Thyroid gland (tissue), 4 donors: ENCODE measurements at regions not wholly inside any gene's neighbourhood (a gene's known extent, or its start where the extent isn't known, plus 50 kb on each side); places are given as distances from the start of the nearest gene placed in this dataset.

Experiments used
- DNase-seq, 2 donors: peaks; one replicate each; pipeline ENCODE4 v3.0.0-alpha.2; 2019
- H3K27ac ChIP-seq, 3 donors: fragments of 200-600 bp; sonication (generic); 1 replicate in 2 of 3; 2 replicates in 1 of 3; pipeline ENCODE4 v1.5.1; 2016 to 2019; ENCODE audit warnings: mild to moderate bottlenecking in 1 of 3, moderate library complexity in 1 of 3
- H3K27me3 ChIP-seq: fragments of 200-600 bp; sonication (generic); one replicate; pipeline ENCODE4 v1.5.1; 2019
- H3K36me3 ChIP-seq, 2 donors: fragments of 200-600 bp; sonication (generic); one replicate each; pipeline ENCODE4 v1.5.1; 2016 to 2019
- H3K4me1 ChIP-seq, 2 donors: fragments of 200-600 bp; sonication (generic); one replicate each; pipeline ENCODE4 v1.5.1; 2017 to 2019
- H3K4me3 ChIP-seq, 3 donors: fragments of 200-600 bp; sonication (generic); replicated peaks in 1 of 3; 1 replicate in 2 of 3; 2 replicates in 1 of 3; pipeline ENCODE4 v1.5.1; 2016; ENCODE audit warnings: mild to moderate bottlenecking in 1 of 3
- H3K9me3 ChIP-seq: fragments of 200-600 bp; sonication (generic); one replicate; pipeline ENCODE4 v1.5.1; 2017
- CTCF ChIP-seq, 6 experiments: fragments of 200-600 bp in 3 of 6; fragments of 450-650 bp in 3 of 6; sonication (generic) in 3 of 6; IDR thresholded peaks; one replicate each; pipeline ENCODE4 v1.5.1; 2016 to 2019; ENCODE audit warnings: antibody characterized with exemption in 6 of 6, mild to moderate bottlenecking in 2 of 6, inconsistent platforms in 1 of 6, moderate library complexity in 1 of 6
- POLR2A ChIP-seq, 2 donors: fragments of 450-650 bp; IDR thresholded peaks; one replicate each; pipeline ENCODE4 v1.6.1; 2017; ENCODE audit warnings: antibody characterized with exemption in 2 of 2, mild to moderate bottlenecking in 2 of 2, moderate library complexity in 1 of 2
- WGBS, 2 donors: methylation state at CpG; one replicate each; pipeline ENCODE4 v1.1.5; 2017; 5-methylcytosine and 5-hydroxymethylcytosine counted together
- intact Hi-C: fragments of 100-400 bp; cut with DNase I; formaldehyde crosslinking; loops from one replicate; pipeline ENCODE4 v1.15.1; 2023

- Histone ChIP-seq H3K27ac (no peak overlapping the region), H3K4me3 (no peak overlapping the region), H3K4me1 (no peaks in the 10 kb centered on the region), H3K27me3 (no peaks in the 10 kb centered on the region), H3K9me3 (no peaks in the 10 kb centered on the region), H3K36me3 (no peaks in the 10 kb centered on the region)
- WGBS, 2 donors = 76 to 93% methylated on average over 1 of the region's 1 CpG
- no peak for DNase-seq
- TF ChIP-seq CTCF (IDR thresholded peaks at IDR 0.05) (no peak), POLR2A (IDR thresholded peaks at IDR 0.05) (no peak)
- intact Hi-C loops = no loop called here
Measured at GRCh38 chr6:66340736-66341135, 633.7 kb upstream of the EYS start.

- WGBS, 2 donors = 66 to 69% methylated on average over 1 of the region's 1 CpG
- Histone ChIP-seq H3K4me3 (no peak overlapping the region), H3K4me1 (no peaks in the 10 kb centered on the region), H3K36me3 (no peaks in the 10 kb centered on the region), H3K27me3 (no peaks in the 10 kb centered on the region), H3K9me3 (no peaks in the 10 kb centered on the region), H3K27ac (no peak overlapping the region)
- intact Hi-C loops = no loop called here
- DNase-seq = no peak
- TF ChIP-seq POLR2A (IDR thresholded peaks at IDR 0.05) = no peak
- no peak for TF ChIP-seq CTCF (IDR thresholded peaks at IDR 0.05)
Measured at GRCh38 chr6:66336176-66336575, 629.1 kb upstream of the EYS start.

DNA sequence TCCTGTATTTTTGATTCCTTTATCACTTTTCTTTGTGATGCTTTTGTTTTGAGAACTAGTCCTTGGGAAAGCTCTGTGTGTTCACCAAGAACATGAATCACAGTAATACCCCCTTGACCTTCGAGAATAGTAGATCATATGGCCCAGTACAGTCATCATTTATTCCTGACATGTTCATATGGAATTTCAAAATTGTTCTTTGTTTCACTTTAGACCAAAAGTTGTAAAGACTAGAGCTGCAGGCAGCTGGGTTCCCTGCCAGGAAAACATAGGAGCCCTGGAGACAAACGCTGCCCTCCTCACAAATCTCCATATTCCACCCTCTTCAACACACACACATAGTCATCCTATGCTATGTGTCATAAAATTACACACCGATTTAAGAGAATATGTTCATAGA is 621.2 kb upstream of the EYS start:
- Histone ChIP-seq H3K27ac (no peak overlapping the region), H3K9me3 (no peaks in the 10 kb centered on the region), H3K4me1 (no peaks in the 10 kb centered on the region), H3K4me3 (no peak overlapping the region), H3K27me3 (no peaks in the 10 kb centered on the region), H3K36me3 (no peaks in the 10 kb centered on the region)
- WGBS, 2 donors = 70 to 75% methylated on average over 3 of the region's 3 CpGs
- DNase-seq = no peak
- intact Hi-C loops = no loop called here
- TF ChIP-seq POLR2A (IDR thresholded peaks at IDR 0.05) (no peak), CTCF (IDR thresholded peaks at IDR 0.05) (no peak)

GRCh38 chr6:66326228-66326627 is 619.2 kb upstream of the EYS start:
- Histone ChIP-seq H3K27me3 (no peaks in the 10 kb centered on the region), H3K36me3 (no peaks in the 10 kb centered on the region), H3K4me1 (no peaks in the 10 kb centered on the region), H3K27ac (no peak overlapping the region), H3K9me3 (no peaks in the 10 kb centered on the region), H3K4me3 (no peak overlapping the region)
- no peak for DNase-seq
- TF ChIP-seq CTCF (IDR thresholded peaks at IDR 0.05) (no peak), POLR2A (IDR thresholded peaks at IDR 0.05) (no peak)
- 70 to 78% methylated on average over 3 of the region's 3 CpGs for WGBS, 2 donors
- intact Hi-C loops = no loop called here

DNA sequence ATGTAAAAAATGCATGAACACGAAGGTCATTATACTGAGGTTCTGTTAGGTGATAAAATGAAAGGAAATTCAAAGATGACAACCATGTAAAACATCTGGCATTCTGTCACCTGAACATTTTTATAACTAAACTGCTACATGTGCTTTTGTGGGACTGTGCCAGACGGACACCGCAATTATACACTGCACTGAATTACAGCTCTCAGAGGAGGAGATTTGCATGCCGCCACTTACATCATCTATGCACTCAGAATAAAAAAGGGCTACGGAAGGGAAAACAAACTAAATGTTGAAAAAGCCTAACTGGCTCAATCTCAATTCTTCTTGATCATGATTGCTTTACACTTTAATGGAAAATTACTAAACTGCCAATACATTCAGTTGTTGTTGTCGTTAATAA is 614.0 kb upstream of the EYS start:
- TF ChIP-seq POLR2A (IDR thresholded peaks at IDR 0.05) = no peak
- no peak for TF ChIP-seq CTCF (IDR thresholded peaks at IDR 0.05)
- no peak overlapping the region for H3K27ac ChIP-seq
- intact Hi-C loops = no loop called here
- H3K4me1 ChIP-seq = no peaks in the 10 kb centered on the region
- no peaks in the 10 kb centered on the region for H3K9me3 ChIP-seq
- no peaks in the 10 kb centered on the region for H3K27me3 ChIP-seq
- WGBS, 2 donors = 79 to 81% methylated on average over 6 of the region's 6 CpGs
- no peaks in the 10 kb centered on the region for H3K36me3 ChIP-seq
- DNase-seq = no peak
- no peak overlapping the region for H3K4me3 ChIP-seq
